Liver (tissue), 8 donors: ENCODE measurements at regions not wholly inside any gene's neighbourhood (a gene's known extent, or its start where the extent isn't known, plus 50 kb on each side); places are given as distances from the start of the nearest gene placed in this dataset.

Source experiments
- DNase-seq: peaks from one replicate; pipeline ENCODE4 v3.0.0-alpha.2; 2017; ENCODE audit warnings: low spot score
- H3K27ac ChIP-seq, 2 donors: one replicate each; pipeline ENCODE4 v1.7.0; 2013; ENCODE audit warnings: inconsistent platforms in 2 of 2, low read length in 2 of 2, control low read depth in 1 of 2, low read depth in 1 of 2, mild to moderate bottlenecking in 1 of 2
- H3K27me3 ChIP-seq, 4 donors: one replicate each; pipeline versions ENCODE4 v1.6.1 to v1.7.0; 2013; ENCODE audit warnings: low read length in 3 of 4, inconsistent platforms in 1 of 4, mild to moderate bottlenecking in 1 of 4, moderate library complexity in 1 of 4; ENCODE audit not compliant: control insufficient read depth in 4 of 4, insufficient read depth in 4 of 4
- H3K36me3 ChIP-seq, 4 donors: one replicate each; pipeline versions ENCODE4 v1.6.1 to v1.7.0; 2013; ENCODE audit warnings: low read length in 3 of 4, mild to moderate bottlenecking in 3 of 4, low read depth in 1 of 4, moderate library complexity in 1 of 4; ENCODE audit not compliant: control insufficient read depth in 4 of 4, insufficient read depth in 3 of 4
- H3K4me1 ChIP-seq, 4 donors: one replicate each; pipeline versions ENCODE4 v1.6.1 to v1.7.0; 2013; ENCODE audit warnings: low read length in 3 of 4, mild to moderate bottlenecking in 3 of 4, moderate library complexity in 1 of 4; ENCODE audit not compliant: control insufficient read depth in 4 of 4, insufficient read depth in 4 of 4
- H3K4me3 ChIP-seq, 3 donors: one replicate each; pipeline versions ENCODE4 v1.6.1 to v1.7.0; 2013; ENCODE audit warnings: low read length in 3 of 3, control low read depth in 1 of 3, low read depth in 1 of 3, mild to moderate bottlenecking in 1 of 3
- H3K9ac ChIP-seq, 2 donors: one replicate each; pipeline ENCODE4 v1.7.0; 2013; ENCODE audit warnings: low read length in 2 of 2, mild to moderate bottlenecking in 2 of 2, moderate library complexity in 2 of 2, control low read depth in 1 of 2, low read depth in 1 of 2
- H3K9me3 ChIP-seq, 4 donors: one replicate each; pipeline versions ENCODE4 v1.6.1 to v1.7.0; 2013; ENCODE audit warnings: low read length in 3 of 4; ENCODE audit not compliant: control insufficient read depth in 4 of 4
- EGR1 ChIP-seq, 2 donors: IDR thresholded peaks; 2 replicates each; pipeline ENCODE4 v1.6.1; 2016 to 2018; ENCODE audit warnings: antibody characterized with exemption in 2 of 2, low read depth in 2 of 2
- FOXA1 ChIP-seq: IDR thresholded peaks from 2 replicates; pipeline ENCODE4 v1.6.1; 2016; ENCODE audit warnings: antibody characterized with exemption
- FOXA2 ChIP-seq: IDR thresholded peaks from 2 replicates; pipeline ENCODE4 v1.6.1; 2016; ENCODE audit warnings: antibody characterized with exemption
- GABPA ChIP-seq, 2 donors: IDR thresholded peaks in 1 of 2; conservative IDR thresholded peaks in 1 of 2; 2 replicates each; pipeline ENCODE4 v1.6.1; 2016; ENCODE audit warnings: antibody characterized with exemption in 2 of 2, mild to moderate bottlenecking in 1 of 2, moderate library complexity in 1 of 2
- HNF4A ChIP-seq, 2 donors: conservative IDR thresholded peaks; 2 replicates each; pipeline ENCODE4 v1.6.1; 2016; ENCODE audit warnings: antibody characterized with exemption in 2 of 2, mild to moderate bottlenecking in 2 of 2
- HNF4G ChIP-seq: IDR thresholded peaks from 2 replicates; pipeline ENCODE4 v1.6.1; 2016; ENCODE audit warnings: antibody characterized with exemption
- NR2F2 ChIP-seq: IDR thresholded peaks from 2 replicates; pipeline ENCODE4 v1.6.1; 2016; ENCODE audit warnings: antibody characterized with exemption
- RAD21 ChIP-seq, 2 donors: IDR thresholded peaks; 2 replicates each; pipeline ENCODE4 v1.6.1; 2016; ENCODE audit warnings: antibody characterized with exemption in 2 of 2, mild to moderate bottlenecking in 2 of 2
- RXRA ChIP-seq, 2 donors: IDR thresholded peaks; 2 replicates each; pipeline ENCODE4 v1.6.1; 2017 to 2018; ENCODE audit warnings: antibody characterized with exemption in 2 of 2, mild to moderate bottlenecking in 1 of 2
- SP1 ChIP-seq: IDR thresholded peaks from 2 replicates; pipeline ENCODE4 v1.6.1; 2018; ENCODE audit warnings: antibody characterized with exemption, mild to moderate bottlenecking
- TAF1 ChIP-seq: conservative IDR thresholded peaks from 2 replicates; pipeline ENCODE4 v1.6.1; 2016; ENCODE audit warnings: antibody characterized with exemption, mild to moderate bottlenecking
- WGBS: extraction: QIAGEN DNeasy Blood & Tissue Kit; methylation state at CpG from one replicate; pipeline ENCODE4 v1.1.7; 2013; 5-methylcytosine and 5-hydroxymethylcytosine counted together
- TF ChIP-seq, protein P1 (sequence below): IDR thresholded peaks from 2 replicates; pipeline ENCODE4 v1.6.1; 2016; ENCODE audit warnings: antibody characterized with exemption
- TF ChIP-seq, protein P2 (sequence below): IDR thresholded peaks from 2 replicates; pipeline ENCODE4 v1.6.1; 2016; ENCODE audit warnings: antibody characterized with exemption
- TF ChIP-seq, protein P3 (sequence below): fragments of 150-350 bp; IDR thresholded peaks from 2 replicates; pipeline ENCODE4 v1.5.1; 2017; ENCODE audit warnings: improper control_type of control experiment, low read depth, low read length; ENCODE audit not compliant: missing input control
- TF ChIP-seq, protein P4 (sequence below): IDR thresholded peaks from 2 replicates; pipeline ENCODE4 v1.6.1; 2016; ENCODE audit warnings: antibody characterized with exemption
- donor health status: healthy.
- donor health status: healthy.
- donor health status: healthy.
- donor health status: healthy.
- donor health status: healthy.

DNA sequence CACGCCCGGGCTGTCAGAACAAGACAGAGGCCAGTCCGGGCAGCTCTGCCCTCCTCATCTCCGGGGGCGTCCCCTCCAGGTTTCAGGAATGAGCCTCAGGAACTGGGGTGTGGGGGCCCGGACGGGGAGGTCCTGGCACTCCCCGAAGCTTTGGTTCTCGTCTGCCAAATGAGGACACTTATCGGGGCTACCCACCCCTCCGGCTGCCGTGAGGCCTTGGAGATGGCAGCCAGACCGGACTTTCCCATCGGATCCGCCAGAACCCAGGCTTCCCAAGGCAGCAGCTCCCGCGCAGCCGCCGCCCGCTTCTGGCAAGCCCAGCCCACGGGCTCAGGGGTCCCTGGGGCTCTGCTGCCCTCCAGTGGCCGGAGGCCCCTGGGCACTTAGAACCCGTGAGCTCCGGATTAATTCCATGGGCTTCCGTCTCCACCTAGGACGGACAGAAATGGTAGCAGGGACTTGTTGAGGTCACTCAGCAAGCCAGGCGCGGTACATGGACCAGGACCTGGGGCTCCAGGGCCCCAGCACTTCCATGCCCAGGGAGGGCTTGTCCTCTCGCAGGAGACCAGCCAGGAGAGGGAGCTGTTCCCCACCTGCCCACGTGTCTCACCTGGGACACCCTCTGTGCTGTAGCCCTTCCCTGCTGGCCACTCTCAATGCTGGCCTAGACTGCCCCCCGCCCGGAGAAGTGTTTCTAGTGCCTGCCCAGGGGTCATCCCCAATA, 89.4 kb downstream of the LINGO1 start:
- 8% methylated on average over 32 of the region's 32 CpGs for WGBS
- Histone ChIP-seq H3K9me3 (no peaks in the 10 kb centered on the region), H3K27ac (no peak overlapping the region), H3K27me3 (no peaks in the 10 kb centered on the region), H3K4me3 (peak overlapping the region; percentile 20 to 50 (median 37)), H3K4me1 (peaks cover 0 to 11% (median 5%) of the 10 kb centered on the region in 4 donors), H3K9ac (peak overlapping the region; percentile 33 to 50), H3K36me3 (no peaks in the 10 kb centered on the region)
- TF ChIP-seq EGR1 (IDR thresholded peaks at IDR 0.05; ENCODE audit: low read depth in 2 of 2) (no peak), NR2F2 (no peak), GABPA (IDR thresholded peaks at IDR 0.05 in 1 of 2, conservative IDR thresholded peaks at IDR 0.05 in 1 of 2) (no peak), RAD21 (IDR thresholded peaks at IDR 0.05) (peak; percentile 98 to 99)
- TF ChIP-seq, protein P1, sequence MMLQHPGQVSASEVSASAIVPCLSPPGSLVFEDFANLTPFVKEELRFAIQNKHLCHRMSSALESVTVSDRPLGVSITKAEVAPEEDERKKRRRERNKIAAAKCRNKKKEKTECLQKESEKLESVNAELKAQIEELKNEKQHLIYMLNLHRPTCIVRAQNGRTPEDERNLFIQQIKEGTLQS: no peak
- TF ChIP-seq, protein P2, sequence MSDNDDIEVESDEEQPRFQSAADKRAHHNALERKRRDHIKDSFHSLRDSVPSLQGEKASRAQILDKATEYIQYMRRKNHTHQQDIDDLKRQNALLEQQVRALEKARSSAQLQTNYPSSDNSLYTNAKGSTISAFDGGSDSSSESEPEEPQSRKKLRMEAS: no peak
- TF ChIP-seq, protein P3, sequence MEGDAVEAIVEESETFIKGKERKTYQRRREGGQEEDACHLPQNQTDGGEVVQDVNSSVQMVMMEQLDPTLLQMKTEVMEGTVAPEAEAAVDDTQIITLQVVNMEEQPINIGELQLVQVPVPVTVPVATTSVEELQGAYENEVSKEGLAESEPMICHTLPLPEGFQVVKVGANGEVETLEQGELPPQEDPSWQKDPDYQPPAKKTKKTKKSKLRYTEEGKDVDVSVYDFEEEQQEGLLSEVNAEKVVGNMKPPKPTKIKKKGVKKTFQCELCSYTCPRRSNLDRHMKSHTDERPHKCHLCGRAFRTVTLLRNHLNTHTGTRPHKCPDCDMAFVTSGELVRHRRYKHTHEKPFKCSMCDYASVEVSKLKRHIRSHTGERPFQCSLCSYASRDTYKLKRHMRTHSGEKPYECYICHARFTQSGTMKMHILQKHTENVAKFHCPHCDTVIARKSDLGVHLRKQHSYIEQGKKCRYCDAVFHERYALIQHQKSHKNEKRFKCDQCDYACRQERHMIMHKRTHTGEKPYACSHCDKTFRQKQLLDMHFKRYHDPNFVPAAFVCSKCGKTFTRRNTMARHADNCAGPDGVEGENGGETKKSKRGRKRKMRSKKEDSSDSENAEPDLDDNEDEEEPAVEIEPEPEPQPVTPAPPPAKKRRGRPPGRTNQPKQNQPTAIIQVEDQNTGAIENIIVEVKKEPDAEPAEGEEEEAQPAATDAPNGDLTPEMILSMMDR: peak; percentile 97
- peak; percentile 81 for DNase-seq

DNA sequence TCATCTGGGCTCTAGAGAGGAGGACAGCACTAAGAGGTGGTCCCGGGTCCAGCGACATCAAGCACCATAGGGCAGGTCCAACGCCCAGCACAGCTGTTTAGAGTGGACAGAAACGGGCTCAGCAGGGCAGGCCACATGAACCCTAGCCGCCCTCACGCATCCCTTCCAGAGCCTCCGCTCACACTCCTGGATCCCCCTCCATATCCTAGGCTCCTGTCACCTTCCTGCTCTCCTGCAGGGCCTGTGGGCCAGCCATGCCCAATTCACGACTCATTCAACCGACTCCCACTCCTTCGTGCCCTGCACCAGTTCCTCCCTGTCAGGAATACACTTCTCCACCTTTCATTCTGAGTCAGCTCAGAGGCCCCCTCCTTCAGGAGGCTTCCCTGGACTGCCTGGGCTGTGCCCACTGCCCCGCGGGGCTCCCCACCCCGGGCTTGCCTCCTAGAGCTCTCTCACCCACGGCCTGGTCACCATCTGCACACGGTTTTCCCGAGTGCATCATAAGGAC, 90.2 kb downstream of the LINGO1 start:
- Histone ChIP-seq H3K27me3 (peaks cover 0 to 2% (median 0%) of the 10 kb centered on the region in 4 donors), H3K36me3 (no peaks in the 10 kb centered on the region), H3K4me1 (peaks cover 0 to 11% (median 5%) of the 10 kb centered on the region in 4 donors), H3K9ac (peak overlapping the region in 1 of 2 donors; percentile 50), H3K9me3 (no peaks in the 10 kb centered on the region), H3K4me3 (no peak overlapping the region), H3K27ac (no peak overlapping the region)
- WGBS: 92% methylated on average over 16 of the region's 16 CpGs
- TF ChIP-seq HNF4G: no peak
- TF ChIP-seq, protein P4, sequence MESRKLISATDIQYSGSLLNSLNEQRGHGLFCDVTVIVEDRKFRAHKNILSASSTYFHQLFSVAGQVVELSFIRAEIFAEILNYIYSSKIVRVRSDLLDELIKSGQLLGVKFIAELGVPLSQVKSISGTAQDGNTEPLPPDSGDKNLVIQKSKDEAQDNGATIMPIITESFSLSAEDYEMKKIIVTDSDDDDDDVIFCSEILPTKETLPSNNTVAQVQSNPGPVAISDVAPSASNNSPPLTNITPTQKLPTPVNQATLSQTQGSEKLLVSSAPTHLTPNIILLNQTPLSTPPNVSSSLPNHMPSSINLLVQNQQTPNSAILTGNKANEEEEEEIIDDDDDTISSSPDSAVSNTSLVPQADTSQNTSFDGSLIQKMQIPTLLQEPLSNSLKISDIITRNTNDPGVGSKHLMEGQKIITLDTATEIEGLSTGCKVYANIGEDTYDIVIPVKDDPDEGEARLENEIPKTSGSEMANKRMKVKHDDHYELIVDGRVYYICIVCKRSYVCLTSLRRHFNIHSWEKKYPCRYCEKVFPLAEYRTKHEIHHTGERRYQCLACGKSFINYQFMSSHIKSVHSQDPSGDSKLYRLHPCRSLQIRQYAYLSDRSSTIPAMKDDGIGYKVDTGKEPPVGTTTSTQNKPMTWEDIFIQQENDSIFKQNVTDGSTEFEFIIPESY: no peak
- TF ChIP-seq TAF1: no peak
- TF ChIP-seq HNF4A (conservative IDR thresholded peaks at IDR 0.05): no peak
- TF ChIP-seq NR2F2: no peak
- TF ChIP-seq FOXA1: no peak
- no peak for TF ChIP-seq RXRA (IDR thresholded peaks at IDR 0.05)
- TF ChIP-seq, protein P3: no peak
- TF ChIP-seq EGR1 (IDR thresholded peaks at IDR 0.05; ENCODE audit: low read depth in 2 of 2): no peak
- no peak for TF ChIP-seq FOXA2
- no peak for TF ChIP-seq RAD21 (IDR thresholded peaks at IDR 0.05)
- no peak for TF ChIP-seq SP1
- TF ChIP-seq, protein P2: no peak
- no peak for TF ChIP-seq GABPA (IDR thresholded peaks at IDR 0.05 in 1 of 2, conservative IDR thresholded peaks at IDR 0.05 in 1 of 2)
- DNase-seq: no peak
